ENCODE measurements at regions not wholly inside any gene's neighbourhood (a gene's known extent, or its start where the extent isn't known, plus 50 kb on each side); places are given as distances from the start of the nearest gene placed in this dataset.

DNA sequence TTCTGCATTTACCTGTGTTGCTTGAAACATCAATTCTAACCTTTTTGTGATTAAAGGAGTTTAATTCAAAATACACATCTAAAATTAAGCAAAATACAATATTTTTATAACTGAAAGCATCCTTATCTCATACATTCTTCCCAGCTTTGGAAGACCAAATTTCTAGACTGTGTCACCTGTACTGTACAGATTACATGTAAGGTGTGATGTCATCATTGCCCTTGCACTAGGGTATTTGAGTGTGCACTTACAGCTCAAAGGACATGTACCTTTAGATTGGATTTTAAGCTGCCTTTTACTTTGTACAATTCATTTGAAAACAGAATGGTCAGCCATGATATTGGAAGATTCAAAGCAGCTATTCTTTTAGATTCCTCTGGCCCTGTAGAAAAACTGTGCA is 932.8 kb upstream of the POU3F3 start:
- DNase-seq (ENCODE audit: low read depth in 4 of 4, low spot score in 3 of 4), result no peak

DNA sequence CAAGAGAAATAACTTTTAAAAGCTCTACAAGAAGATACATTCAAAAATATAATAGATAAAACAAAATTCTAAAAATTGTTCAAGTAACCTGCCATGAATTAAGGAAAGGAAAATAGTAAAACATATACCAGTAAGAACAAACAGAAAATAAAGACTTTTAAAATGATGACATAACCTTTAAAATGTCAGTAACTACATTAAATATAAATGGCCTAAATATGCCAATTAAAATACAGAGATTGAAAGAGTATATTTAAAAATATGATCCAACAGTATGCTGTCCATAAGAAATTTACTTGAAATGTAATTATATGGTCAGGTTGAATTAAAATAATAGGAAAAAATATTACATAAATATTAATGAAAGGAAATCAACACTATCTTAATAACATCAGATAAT is 911.7 kb upstream of the POU3F3 start:
- DNase-seq (ENCODE audit: low read depth in 4 of 4, low spot score in 3 of 4), result no peak

DNA sequence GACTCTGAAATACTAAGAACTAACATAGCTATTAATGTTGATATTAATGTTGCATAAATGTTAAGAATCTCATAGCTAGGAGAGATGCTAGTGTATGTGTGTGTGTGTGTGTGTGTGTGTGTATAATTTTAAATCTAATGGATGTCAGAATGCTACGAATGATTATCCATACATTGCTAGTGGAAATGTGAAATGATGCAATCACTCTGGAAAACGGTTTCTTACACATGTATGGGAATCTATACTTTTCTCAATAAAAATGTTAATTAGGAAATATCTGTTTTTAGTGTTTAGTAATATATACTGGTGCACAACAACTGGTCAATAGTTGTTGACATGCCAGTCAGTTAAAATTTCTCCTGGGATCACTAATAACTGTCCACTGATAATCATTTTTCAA is 908.8 kb upstream of the POU3F3 start:
- no peak for DNase-seq (ENCODE audit: low read depth in 4 of 4, low spot score in 3 of 4)

DNA sequence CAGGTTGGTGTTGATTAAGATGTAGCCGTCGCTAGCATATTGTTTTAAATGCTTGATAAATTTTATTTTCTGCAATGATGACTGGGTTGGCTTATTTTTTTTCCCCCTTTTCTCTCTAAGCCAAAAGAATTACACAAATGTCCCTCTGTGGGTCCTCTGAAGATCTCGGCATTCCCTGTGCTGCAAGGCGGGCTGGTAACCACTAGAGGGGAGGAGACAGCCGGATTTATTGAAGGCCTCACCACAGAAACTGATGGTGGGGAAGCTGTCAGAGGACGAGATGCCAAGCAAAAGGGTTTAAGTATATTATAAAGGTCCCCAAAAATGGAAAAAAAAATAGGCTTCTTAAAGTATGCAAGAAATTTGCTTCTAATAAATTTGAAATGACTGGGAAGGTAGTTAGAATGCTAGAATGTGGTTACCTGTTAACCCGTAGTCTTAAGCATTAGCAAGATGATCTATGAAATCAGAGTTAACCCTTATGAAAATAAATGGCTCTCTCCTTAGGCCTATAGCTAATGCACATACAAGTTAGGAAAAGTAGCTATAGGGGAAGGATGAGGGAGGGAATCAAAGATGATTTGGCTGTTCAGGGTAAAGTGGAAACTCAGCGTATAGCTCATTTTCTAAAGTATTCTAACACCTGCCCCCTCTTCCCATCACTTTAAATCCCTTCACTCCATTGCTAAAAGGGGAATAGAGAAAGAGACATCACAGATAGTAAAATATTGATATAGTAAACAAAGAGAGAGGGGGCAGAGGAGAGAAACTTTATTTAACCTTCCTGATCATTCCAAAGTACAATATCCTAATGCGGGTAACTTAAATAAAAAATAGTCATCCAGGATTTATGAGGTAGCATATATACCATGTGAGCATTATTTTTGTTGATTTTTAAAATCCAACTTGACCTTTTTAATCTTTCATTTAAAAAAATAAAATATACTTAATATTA is 894.5 kb upstream of the POU3F3 start:
- DNase-seq (ENCODE audit: low read depth in 4 of 4, low spot score in 3 of 4), result peak; percentile 21 to 45 (median 30)

DNA sequence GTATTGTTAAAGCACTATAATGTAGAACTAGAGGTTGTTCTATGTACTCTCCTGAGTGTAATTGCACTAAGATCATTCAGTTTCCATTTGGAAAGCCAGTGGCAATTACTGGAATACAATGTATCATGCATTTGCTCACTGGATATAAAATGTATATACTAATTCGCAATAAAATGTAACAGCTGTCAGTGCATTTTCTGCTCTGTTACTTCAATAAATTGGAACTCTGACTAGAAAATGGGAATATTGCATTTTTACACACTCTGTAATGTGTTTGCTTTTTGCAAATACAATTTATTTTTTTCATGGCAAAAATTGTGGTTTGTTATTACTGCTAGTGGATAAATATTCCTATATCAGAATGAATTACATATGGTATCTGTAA is 893.8 kb upstream of the POU3F3 start:
- no peak for DNase-seq (ENCODE audit: low read depth in 4 of 4, low spot score in 3 of 4)

DNA sequence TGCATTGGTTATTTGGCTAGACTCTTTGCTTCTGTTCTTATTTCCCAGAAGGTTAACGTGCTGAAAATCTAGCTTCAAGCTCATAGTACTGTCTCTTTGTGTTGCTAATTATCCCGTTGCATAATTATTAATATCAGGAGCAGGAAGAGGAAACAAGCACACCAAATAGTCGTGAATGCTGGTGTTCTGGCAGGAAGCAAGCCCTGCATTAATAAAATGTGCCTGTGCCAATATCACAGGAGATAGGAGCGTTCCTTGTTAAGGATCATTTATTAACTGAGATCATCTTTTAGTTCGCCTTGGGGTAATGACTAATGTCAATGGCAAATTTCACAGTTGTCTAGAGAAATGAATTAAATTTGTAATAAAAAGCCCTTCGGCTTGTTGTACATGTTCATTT is 893.0 kb upstream of the POU3F3 start:
- no peak for DNase-seq (ENCODE audit: low read depth in 4 of 4, low spot score in 3 of 4)

DNA sequence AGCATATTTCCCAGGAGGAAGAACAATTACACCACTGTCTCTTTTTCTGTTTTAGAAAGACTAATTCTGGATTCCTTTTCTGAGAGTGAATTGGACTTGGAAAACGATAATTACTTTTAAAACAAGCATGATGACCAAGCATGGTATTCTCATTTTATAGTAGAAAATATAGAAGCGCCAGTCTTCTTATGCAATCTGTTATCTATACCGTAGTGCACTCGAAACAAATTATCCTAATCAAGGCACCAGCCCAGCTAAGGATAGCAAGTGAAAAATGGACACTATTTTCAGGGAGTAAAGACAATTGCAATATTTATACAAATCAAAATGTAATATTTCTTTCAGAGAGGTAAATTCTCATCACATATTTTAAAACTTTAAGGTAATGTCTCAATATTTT is 892.1 kb upstream of the POU3F3 start:
- no peak for DNase-seq (ENCODE audit: low read depth in 4 of 4, low spot score in 3 of 4)

DNA sequence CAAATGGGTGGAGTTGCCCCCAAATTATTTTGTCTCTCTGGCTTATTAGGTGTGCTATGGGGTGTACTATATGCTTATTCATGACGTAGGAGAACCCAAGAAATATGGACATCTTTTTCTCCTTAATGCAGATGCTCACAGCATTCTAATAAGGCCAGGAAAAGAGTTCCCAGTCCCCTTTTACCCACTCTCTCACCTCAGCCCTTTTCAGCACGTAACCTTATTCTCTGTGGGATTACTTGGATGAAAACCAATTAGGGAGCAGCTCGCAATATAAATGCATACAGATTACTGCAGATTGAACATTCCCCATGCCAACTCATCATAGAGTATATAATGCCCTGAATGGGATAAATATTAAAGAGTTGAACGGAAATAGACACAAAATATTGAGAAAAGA is 891.2 kb upstream of the POU3F3 start:
- no peak for DNase-seq (ENCODE audit: low read depth in 4 of 4, low spot score in 3 of 4)

DNA sequence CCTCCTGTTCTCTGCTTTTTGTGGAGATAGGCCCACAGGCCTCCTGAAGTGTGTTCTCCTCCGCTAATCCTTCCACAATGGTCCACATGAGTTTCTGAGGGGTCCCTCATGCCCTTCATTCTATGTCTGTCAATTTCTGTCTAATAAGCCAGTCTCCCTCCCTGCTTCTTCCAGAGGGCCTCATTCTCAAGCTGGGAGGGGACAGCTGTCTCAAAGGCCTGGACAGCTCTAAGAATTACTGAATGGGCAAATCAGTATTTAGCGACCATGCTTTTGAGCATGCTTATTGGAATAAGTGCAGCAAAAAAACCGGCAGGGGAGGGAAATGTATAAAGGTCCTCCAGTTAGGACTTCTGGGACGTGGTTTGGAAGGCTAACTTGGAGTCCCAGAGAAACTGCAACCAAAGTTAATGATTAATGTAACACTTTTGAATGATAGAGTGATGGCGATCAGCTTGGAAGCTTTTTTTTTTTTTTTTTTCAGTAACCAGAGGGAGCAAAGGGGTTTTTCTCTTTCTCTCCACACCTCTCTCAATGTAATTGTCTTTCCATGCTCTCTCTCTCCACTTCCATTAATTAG is 890.7 kb upstream of the POU3F3 start:
- DNase-seq (ENCODE audit: low read depth in 4 of 4, low spot score in 3 of 4), result peak in 2 of 4 donors; percentile 17 to 22

DNA sequence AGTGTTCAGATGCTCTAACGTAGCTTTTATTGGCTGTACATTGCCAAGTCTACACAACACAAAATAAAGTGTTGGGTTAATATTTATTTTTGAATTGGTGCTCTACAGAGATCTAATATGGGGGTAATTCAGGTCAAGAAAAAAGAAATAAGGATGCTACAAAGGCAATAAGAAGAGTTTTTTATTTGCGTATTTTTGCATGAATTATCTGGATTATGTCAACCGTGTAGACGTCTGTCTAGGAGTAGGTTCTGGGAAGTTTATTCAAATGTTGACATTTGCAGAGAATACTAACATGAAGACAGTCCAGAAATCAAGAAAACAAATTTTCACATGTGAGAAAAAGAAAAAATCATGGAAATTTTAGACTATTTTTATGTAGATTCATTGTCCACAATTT is 876.7 kb upstream of the POU3F3 start:
- no peak for DNase-seq (ENCODE audit: low read depth in 4 of 4, low spot score in 3 of 4)

DNA sequence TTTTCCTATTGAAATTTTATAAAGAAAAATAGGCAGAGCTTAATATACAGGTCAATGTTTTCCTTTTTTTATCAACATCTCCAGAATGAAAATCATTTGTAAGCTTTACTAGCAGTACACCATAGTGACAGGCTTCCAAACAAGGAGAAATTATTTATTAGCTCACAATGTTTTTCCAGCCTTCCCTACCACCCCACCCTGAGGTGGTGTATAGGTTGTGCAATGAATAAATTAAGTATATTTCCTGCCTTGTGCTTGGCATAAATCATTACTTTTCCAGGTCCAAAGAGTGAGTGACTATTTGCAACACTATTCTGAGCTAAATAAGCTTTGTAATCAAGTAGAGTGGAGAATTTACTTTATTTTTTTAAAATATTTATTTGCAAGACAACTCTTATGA is 876.2 kb upstream of the POU3F3 start:
- DNase-seq (ENCODE audit: low read depth in 4 of 4, low spot score in 3 of 4), result no peak

DNA sequence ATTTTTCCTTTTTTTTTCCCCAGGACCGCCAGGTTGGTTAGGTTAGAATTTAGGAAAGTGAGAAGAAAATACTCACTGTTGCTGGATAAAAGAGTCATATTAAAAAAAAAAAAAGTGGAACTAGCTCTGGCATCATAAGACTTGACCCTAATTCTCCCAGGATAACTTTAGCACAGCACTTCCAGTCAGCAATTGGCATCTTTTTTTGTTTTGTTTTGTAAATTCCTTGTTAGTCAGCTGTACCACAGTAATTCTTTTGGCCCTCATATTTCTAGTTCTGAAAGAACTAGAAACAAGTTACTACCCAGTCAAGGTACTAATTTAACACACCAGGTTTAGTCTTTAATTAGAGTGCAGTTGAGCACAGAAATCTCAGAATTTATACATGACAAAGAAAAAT is 873.5 kb upstream of the POU3F3 start:
- DNase-seq (ENCODE audit: low read depth in 4 of 4, low spot score in 3 of 4), result no peak

DNA sequence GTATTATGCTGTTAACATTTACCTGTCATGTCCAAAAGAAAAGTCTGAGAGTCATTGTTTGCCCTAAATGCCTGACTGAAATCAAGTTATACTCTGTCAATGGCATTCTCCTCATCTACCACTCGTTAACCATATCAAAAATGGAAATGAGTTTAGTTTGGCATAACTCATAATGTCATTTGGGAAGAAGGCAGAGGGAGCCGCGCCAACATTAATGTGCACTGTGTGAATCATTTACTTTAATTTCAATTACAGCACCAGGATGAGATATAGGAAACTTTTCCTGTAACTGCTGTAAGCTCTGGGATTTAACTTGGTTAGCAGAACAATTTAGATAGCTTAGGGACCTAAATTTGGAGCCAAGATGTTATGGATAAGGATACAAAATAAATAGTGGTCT is 871.2 kb upstream of the POU3F3 start:
- DNase-seq (ENCODE audit: low read depth in 4 of 4, low spot score in 3 of 4), result no peak

DNA sequence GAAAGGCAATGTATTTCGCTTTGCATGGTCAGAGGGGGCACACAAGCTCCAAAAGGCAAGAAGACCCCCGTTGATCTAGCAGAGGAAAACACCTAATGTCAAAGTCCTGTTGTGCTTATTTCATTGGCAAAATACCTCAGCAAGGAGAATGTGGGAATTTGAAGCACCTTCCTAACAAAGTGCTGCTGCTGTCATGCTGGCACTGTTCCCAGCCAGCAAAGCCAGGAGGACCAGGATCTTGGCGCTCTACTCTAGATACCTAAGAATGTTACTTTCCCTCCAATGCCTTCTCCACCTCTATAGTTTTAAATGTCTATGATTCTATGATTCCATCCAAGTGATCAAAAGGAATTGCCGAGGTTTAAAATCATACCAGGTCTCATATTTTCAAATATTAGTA is 867.9 kb upstream of the POU3F3 start:
- no peak for DNase-seq (ENCODE audit: low read depth in 4 of 4, low spot score in 3 of 4)

DNA sequence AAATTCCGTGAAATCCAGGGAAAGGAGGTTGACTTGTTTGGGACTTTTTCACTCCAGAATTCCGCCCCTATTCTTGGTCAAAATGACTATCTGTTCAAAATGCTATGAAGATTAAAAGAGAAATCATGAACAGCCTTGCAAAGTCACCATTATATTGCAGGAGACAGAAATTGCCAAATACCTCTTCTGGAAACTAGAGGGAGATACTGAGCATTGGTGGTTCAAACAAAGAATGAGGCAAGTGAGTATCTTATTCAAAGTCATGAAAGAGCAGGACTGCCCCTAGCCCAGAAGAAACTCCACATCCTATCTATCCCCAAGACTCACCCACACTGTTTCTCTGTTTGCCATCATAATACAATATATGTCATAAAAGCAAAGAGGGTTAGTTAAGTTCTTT is 862.3 kb upstream of the POU3F3 start:
- no peak for DNase-seq (ENCODE audit: low read depth in 4 of 4, low spot score in 3 of 4)

DNA sequence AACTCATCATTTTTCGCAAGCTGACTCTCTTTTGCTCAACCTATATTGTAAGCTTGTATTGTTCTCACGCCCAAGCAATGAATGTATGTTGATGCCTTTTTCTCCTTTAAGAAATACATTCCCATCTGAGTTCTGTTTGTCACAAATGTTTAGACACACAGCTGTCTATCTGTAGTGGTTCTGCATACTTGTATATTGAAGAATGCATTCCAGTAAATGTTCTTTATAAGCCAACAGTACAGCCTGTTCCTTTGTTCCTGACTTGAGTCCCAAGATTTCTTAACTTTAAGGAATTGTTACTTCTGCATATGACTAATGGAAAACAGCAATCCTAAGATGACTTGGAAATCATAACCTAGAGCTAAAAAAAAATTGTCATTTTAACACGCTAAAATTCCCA is 849.1 kb upstream of the POU3F3 start:
- DNase-seq (ENCODE audit: low read depth in 4 of 4, low spot score in 3 of 4), result no peak

DNA sequence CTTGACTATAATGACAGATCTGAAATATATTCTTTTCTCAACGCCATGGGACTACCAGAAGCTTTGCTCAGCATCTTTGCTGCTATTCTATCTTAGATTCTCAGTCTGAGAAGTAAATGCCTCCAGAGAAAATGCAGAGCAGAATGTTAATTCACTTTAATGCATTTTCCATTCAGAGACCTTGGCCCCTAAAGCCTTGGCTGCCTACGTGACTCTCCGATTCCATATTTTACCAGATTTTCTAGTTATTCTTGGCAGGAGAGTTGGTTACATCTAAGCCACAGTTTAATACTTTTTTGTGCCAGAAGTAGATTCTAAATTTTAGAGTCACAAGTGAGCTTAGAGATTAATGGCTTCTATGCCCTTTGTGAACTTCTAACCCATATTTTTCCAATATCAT is 837.1 kb upstream of the POU3F3 start:
- DNase-seq (ENCODE audit: low read depth in 4 of 4, low spot score in 3 of 4), result no peak

DNA sequence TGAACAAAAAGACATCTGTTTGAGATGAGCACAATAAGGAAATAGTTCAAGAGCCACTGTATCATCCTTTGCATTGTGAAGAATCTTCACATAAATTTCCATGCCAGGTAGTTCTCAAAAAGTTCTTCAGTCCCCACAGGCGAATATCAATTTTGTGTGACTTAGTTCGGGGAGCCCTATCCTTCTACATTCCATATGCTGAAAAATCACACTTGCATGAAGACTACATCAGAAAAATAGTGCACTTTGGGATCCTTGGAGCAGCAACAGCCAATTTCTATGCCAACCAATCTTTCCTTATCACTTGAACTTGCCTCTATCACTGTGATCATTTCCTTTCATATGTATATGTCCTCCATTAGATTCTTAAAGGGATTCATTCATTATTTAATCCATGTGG is 830.6 kb upstream of the POU3F3 start:
- DNase-seq (ENCODE audit: low read depth in 4 of 4, low spot score in 3 of 4), result no peak

DNA sequence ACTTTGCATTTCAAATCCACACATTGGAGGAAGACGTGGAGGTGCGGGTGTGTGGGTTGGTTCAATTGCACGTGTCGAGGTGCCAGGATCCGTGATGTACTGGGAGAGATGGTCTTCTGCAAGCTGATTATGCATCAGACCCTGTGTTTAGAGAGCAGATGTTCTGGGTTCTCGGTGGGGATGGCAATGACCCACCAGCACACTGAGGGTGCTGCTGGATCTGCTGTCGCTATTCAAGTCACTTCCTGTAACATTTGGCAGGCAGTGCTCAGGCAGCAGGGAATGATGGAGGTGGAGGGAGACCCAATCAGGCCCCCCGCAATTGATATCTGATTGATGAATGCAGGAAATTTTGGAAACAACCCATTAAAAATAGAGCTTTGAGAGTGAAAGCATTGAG is 830.1 kb upstream of the POU3F3 start:
- DNase-seq (ENCODE audit: low read depth in 4 of 4, low spot score in 3 of 4), result no peak

DNA sequence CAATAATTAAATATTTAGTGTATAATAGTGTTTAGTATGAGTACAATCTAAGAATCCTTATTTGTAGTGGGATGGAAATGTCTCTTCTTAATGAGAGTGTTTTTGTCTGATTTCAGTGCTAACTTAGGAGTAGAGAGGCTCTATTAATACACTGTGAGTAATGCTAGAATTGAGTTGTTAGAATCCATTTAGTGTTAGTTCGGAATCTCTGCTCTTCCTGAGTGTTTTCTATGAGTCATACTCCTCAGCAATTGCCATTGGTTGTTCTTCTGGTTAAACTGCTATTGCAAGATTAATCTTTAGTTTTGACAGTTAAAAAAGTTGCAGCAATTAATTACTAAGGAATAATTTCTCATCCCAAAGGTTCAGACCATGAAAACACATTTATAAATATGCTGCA is 828.6 kb upstream of the POU3F3 start:
- DNase-seq (ENCODE audit: low read depth in 4 of 4, low spot score in 3 of 4), result no peak

DNA sequence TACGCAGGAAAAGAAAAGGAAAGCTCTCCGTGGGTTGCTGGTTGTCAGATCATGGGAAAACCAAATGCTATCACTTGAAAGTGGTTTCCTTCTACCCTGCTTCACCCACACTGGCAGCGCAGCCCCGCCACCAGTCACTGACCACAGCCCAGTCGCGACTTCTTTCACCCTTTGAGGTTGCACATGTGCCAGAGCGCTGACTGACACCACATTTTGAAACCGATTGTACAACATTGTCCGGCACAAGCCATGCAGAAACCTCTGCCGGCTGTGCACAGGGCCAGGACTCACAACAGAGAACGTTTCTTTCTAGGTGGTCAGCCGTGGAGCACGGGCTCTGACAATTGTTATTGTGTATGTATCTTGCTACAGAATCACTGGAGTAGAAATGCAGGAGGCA is 827.2 kb upstream of the POU3F3 start:
- DNase-seq (ENCODE audit: low read depth in 4 of 4, low spot score in 3 of 4), result no peak

DNA sequence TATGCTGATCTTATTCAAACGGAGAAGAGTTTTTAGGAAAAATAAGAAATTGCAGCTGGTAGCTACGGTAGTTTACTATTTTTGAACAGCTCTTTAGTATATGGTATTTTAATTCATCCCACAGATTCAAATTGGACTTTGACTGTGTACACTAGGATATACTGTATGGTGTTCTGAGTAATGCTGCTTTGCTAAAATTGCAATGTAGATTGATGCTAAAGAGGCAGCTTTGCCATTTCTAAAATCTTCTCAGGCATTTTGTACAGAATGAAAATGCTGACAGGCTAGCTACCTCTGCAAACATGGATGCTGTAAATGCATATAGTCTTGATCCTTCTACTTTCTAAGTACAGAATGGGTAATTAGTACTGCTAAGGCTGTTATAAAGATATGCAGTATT is 826.6 kb upstream of the POU3F3 start:
- DNase-seq (ENCODE audit: low read depth in 4 of 4, low spot score in 3 of 4), result no peak
